ENCODE measurements at regions not wholly inside any gene's neighbourhood (a gene's known extent, or its start where the extent isn't known, plus 50 kb on each side); places are given as distances from the start of the nearest gene placed in this dataset.

GRCh38 chr2:12863937-12864336, 147.2 kb downstream of the TRIB2 start:
- H3K36me3 ChIP-seq (ENCODE audit: control insufficient read depth in 2 of 2, extremely low read depth in 1 of 2, insufficient read depth in 2 of 2, low read length in 2 of 2), result no peaks in the 10 kb centered on the region
- no peak for TF ChIP-seq GATA2 (IDR thresholded peaks at IDR 0.05; ENCODE audit: insufficient read depth, insufficient read length, low read depth, low read length)
- TF ChIP-seq POLR2AphosphoS5 (IDR thresholded peaks at IDR 0.05; ENCODE audit: insufficient read depth, low read depth, low read length), result no peak
- TF ChIP-seq FOS (IDR thresholded peaks at IDR 0.05; ENCODE audit: borderline replicate concordance, insufficient read depth, low read length), result no peak
- no peak for TF ChIP-seq JUN (IDR thresholded peaks at IDR 0.05; ENCODE audit: borderline replicate concordance, insufficient read depth, insufficient read length, low read depth)
- no peak for TF ChIP-seq POLR2A (IDR thresholded peaks at IDR 0.05; ENCODE audit: low read depth, low read length)
- TF ChIP-seq MYC (IDR thresholded peaks at IDR 0.05; ENCODE audit: low read depth, low read length), result no peak
- no peak for TF ChIP-seq CTCF (IDR thresholded peaks at IDR 0.05; ENCODE audit: extremely low read depth in 1 of 2, insufficient read depth in 1 of 2, low read depth in 1 of 2, low read length in 2 of 2)
- no peak for TF ChIP-seq MAX (IDR thresholded peaks at IDR 0.05; ENCODE audit: insufficient read depth, insufficient read length)
- no peak for TF ChIP-seq EZH2 (IDR thresholded peaks at IDR 0.05; ENCODE audit: borderline replicate concordance, low read depth, low read length, severe bottlenecking)
- FAIRE-seq (no peak), DNase-seq (ENCODE audit: low read depth, low spot score) (no peak)
- intact Hi-C loops (cut with micrococcal nuclease) (no loop called here), dilution Hi-C loops (cut with MboI; ENCODE audit: extremely low pct_ligation_motif_present, low sequenced_read_pairs) (no loop called here)
- no peaks in the 10 kb centered on the region for H3K79me2 ChIP-seq (ENCODE audit: control insufficient read depth, insufficient read depth, low read length)
- no peak overlapping the region for H3K9ac ChIP-seq (replicated peaks; ENCODE audit: extremely low read depth, insufficient read depth, low read length)
- ChIA-PET POLR2A (no interaction called here), CTCF (no interaction called here)
- H3K9me1 ChIP-seq (replicated peaks; ENCODE audit: control insufficient read depth, extremely low read depth, insufficient read depth, low read length), result no peaks in the 10 kb centered on the region
- no peak overlapping the region for H3K4me2 ChIP-seq (ENCODE audit: insufficient read depth, low read length)
- no peak overlapping the region for H2AFZ ChIP-seq (ENCODE audit: low read depth, low read length)
- H3K27ac ChIP-seq (ENCODE audit: insufficient read depth, low read depth, low read length), result no peak overlapping the region
- H3K9me3 ChIP-seq (replicated peaks; ENCODE audit: control insufficient read depth, insufficient read depth, low read length), result no peaks in the 10 kb centered on the region
- no TSS peak for BruUV-seq (replicated peaks)
- no peak overlapping the region for H3K4me3 ChIP-seq (replicated peaks in 1 of 3; ENCODE audit: insufficient read depth in 1 of 3, low read depth in 1 of 3, low read length in 3 of 3)
- no peaks in the 10 kb centered on the region for H3K27me3 ChIP-seq (ENCODE audit: control insufficient read depth in 2 of 2, insufficient read depth in 2 of 2, low read length in 2 of 2)
- H4K20me1 ChIP-seq (replicated peaks; ENCODE audit: control insufficient read depth, extremely low read depth, insufficient read depth, low read length), result no peaks in the 10 kb centered on the region
- no peaks in the 10 kb centered on the region for H3K4me1 ChIP-seq (ENCODE audit: control insufficient read depth, extremely low read depth, insufficient read depth, low read length)

All from endothelial cell of umbilical vein (primary cell).